ENCODE measurements at regions not wholly inside any gene's neighbourhood (a gene's known extent, or its start where the extent isn't known, plus 50 kb on each side); places are given as distances from the start of the nearest gene placed in this dataset.

- DNase-seq (no peak), ATAC-seq (no peak)
- H3K9me3 ChIP-seq, result no peaks in the 10 kb centered on the region
- 63 to 78% (median 68%) methylated on average over 3 of the region's 3 CpGs for WGBS, 3 donors
- H3K36me3 ChIP-seq (ENCODE audit: insufficient read depth in 1 of 2, low read depth in 1 of 2), result no peaks in the 10 kb centered on the region
- H3K27ac ChIP-seq, result no peak overlapping the region
- intact Hi-C loops (cut with DNase I), result no loop called here
- H3K27me3 ChIP-seq (ENCODE audit: insufficient read depth in 3 of 3, low read length in 2 of 3), result no peaks in the 10 kb centered on the region
- H3K4me3 ChIP-seq, result no peak overlapping the region
- TF ChIP-seq CTCF (IDR thresholded peaks at IDR 0.05), result no peak
- no peaks in the 10 kb centered on the region for H3K4me1 ChIP-seq
These were observed 229.0 kb upstream of the HS6ST1 start for GRCh38 chr2:128547667-128548066.

DNA sequence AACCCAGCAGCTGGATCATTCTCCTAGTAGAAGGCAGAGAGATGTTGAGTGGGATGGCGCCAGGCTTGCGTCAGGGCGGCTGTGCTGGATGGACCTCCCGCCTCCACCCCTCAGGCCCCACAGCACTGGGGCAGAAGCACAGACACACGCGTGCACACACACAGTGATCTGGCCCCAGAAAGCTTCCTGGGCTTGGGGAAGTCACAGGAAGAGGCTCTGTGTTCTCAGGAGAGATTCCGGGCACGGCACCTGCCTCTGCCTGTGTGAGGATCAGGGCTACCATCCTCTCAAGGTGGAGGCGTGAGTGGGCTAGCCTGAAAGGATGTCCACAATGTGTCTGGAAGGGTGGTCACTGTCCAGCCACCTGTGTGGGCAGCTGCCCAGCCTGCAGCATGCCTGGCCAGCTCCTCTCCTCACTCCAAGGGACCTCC is 229.8 kb upstream of the HS6ST1 start:
- no peak for DNase-seq
- H3K9me3 ChIP-seq, result no peaks in the 10 kb centered on the region
- no peak overlapping the region for H3K4me3 ChIP-seq
- TF ChIP-seq CTCF (IDR thresholded peaks at IDR 0.05), result no peak
- ATAC-seq, result no peak
- H3K27ac ChIP-seq, result no peak overlapping the region
- no peaks in the 10 kb centered on the region for H3K27me3 ChIP-seq (ENCODE audit: insufficient read depth in 3 of 3, low read length in 2 of 3)
- H3K36me3 ChIP-seq (ENCODE audit: insufficient read depth in 1 of 2, low read depth in 1 of 2), result no peaks in the 10 kb centered on the region
- intact Hi-C loops (cut with DNase I), result no loop called here
- WGBS, 3 donors, result 95% methylated on average over 9 of the region's 9 CpGs
- no peaks in the 10 kb centered on the region for H3K4me1 ChIP-seq

DNA sequence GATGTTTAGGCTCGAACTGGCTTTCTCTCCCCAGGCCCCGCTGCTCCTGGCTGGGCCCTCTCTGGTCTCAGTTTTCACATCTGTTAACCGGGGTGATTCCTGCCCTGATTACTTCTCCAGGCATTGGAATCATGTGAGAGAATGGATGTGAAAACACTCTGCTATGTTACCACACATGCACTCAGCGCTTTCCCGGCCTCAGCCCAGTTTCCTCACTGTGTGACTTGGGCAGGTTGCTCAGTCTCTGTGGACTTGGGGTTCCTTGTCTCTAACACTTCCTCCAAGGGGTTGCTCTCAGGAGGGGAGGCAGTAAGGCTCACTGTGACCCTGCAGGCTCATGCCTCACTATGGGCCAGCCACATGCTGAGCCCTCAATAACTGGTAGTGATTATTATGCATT is 230.4 kb upstream of the HS6ST1 start:
- 92 to 95% (median 93%) methylated on average over 5 of the region's 5 CpGs for WGBS, 3 donors

DNA sequence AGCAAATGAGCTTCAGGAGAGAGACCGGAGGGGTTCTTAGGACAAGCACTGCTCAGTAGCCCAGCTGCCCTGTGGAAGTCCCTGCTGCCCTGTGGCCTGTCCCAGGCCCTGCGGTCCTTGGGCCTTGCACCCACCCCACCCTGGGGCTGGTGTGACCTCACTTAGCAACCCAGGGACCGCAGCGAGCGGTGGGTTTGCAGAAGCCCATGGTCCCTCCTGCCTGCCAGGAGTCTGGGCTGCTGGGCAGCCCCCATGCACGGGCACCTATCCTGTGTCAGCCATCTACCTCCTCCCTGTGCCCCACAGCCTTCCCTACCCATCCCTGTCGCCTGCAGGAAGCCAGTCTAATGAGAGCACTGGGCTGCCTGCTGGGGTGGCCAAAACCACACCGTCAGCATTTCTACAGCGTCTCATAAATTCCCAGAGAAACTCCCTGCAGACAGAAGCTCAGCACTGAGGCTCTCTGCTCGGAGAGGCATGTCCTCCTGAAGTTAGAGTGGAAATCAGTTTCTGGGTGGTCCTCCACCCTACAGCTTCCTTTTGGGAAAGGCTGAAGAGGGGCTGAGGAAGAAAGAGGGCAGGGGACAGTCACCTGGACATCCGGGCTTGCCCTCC is 231.1 kb upstream of the HS6ST1 start:
- WGBS, 3 donors, result 79 to 84% (median 80%) methylated on average over 11 of the region's 11 CpGs
- Histone ChIP-seq H3K27ac (no peak overlapping the region), H3K36me3 (ENCODE audit: insufficient read depth in 1 of 2, low read depth in 1 of 2) (no peaks in the 10 kb centered on the region), H3K4me1 (no peaks in the 10 kb centered on the region), H3K9me3 (no peaks in the 10 kb centered on the region), H3K4me3 (no peak overlapping the region), H3K27me3 (ENCODE audit: insufficient read depth in 3 of 3, low read length in 2 of 3) (no peaks in the 10 kb centered on the region)
- no peak for TF ChIP-seq CTCF (IDR thresholded peaks at IDR 0.05)
- no peak for ATAC-seq
- DNase-seq, result no peak
- intact Hi-C loops (cut with DNase I), result no loop called here

More for the DNA sequence above, 230.4 kb upstream of the HS6ST1 start:
- no peak for DNase-seq
- Histone ChIP-seq H3K36me3 (ENCODE audit: insufficient read depth in 1 of 2, low read depth in 1 of 2) (no peaks in the 10 kb centered on the region), H3K27ac (no peak overlapping the region), H3K27me3 (ENCODE audit: insufficient read depth in 3 of 3, low read length in 2 of 3) (no peaks in the 10 kb centered on the region), H3K4me1 (no peaks in the 10 kb centered on the region), H3K4me3 (no peak overlapping the region), H3K9me3 (no peaks in the 10 kb centered on the region)
- intact Hi-C loops (cut with DNase I), result no loop called here
- ATAC-seq, result no peak
- no peak for TF ChIP-seq CTCF (IDR thresholded peaks at IDR 0.05)

DNA sequence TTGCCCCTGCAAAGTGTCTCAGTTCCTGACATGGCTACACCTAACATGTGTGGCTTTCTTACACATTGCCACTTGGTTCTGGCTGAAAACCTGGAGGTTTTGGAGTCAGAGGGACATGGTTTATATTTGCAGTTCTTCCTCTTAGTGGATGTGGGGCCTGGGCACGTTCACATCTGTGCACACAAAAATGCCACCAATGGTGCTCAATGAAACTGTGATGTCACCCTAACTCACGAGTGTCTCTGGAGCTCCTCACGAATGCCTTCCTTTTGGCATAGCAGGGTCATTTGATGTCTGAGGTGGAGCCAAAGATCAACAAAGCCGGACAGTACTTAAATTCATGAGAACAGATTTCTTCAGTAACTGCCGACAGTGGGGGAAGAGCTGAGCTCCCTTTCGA is 231.7 kb upstream of the HS6ST1 start:
- no peak for TF ChIP-seq CTCF (IDR thresholded peaks at IDR 0.05)

More for the DNA sequence above, 231.7 kb upstream of the HS6ST1 start:
- intact Hi-C loops (cut with DNase I), result no loop called here
- Histone ChIP-seq H3K9me3 (no peaks in the 10 kb centered on the region), H3K36me3 (ENCODE audit: insufficient read depth in 1 of 2, low read depth in 1 of 2) (no peaks in the 10 kb centered on the region), H3K27me3 (ENCODE audit: insufficient read depth in 3 of 3, low read length in 2 of 3) (no peaks in the 10 kb centered on the region), H3K27ac (no peak overlapping the region), H3K4me3 (no peak overlapping the region), H3K4me1 (no peaks in the 10 kb centered on the region)
- 82 to 87% (median 83%) methylated on average over 6 of the region's 6 CpGs for WGBS, 3 donors
- no peak for ATAC-seq
- no peak for DNase-seq

All from psoas muscle (tissue), 7 donors.